Ascending aorta (tissue), 2 donors: ENCODE measurements at regions not wholly inside any gene's neighbourhood (a gene's known extent, or its start where the extent isn't known, plus 50 kb on each side); places are given as distances from the start of the nearest gene placed in this dataset.

Experiments
- DNase-seq, 2 donors: peaks; one replicate each; pipeline ENCODE4 v3.0.0-alpha.2; 2019; ENCODE audit warnings: low spot score in 2 of 2
- H3K27ac ChIP-seq, 2 donors: fragments of 200-600 bp; sonication (generic); one replicate each; pipeline ENCODE4 v1.5.1; 2016 to 2017; ENCODE audit warnings: mild to moderate bottlenecking in 1 of 2
- H3K27me3 ChIP-seq: fragments of 200-600 bp; sonication (generic); one replicate; pipeline ENCODE4 v1.5.1; 2017
- H3K36me3 ChIP-seq, 2 donors: fragments of 200-600 bp; sonication (generic); one replicate each; pipeline ENCODE4 v1.5.1; 2016
- H3K4me1 ChIP-seq, 2 donors: fragments of 200-600 bp; sonication (generic); one replicate each; pipeline ENCODE4 v1.5.1; 2016 to 2017; ENCODE audit warnings: mild to moderate bottlenecking in 1 of 2
- H3K4me3 ChIP-seq, 2 donors: fragments of 200-600 bp; sonication (generic); one replicate each; pipeline ENCODE4 v1.5.1; 2016 to 2017; ENCODE audit warnings: mild to moderate bottlenecking in 1 of 2
- H3K9me3 ChIP-seq, 2 donors: fragments of 200-600 bp; sonication (generic); one replicate each; pipeline ENCODE4 v1.5.1; 2016
- intact Hi-C: fragments of 100-400 bp; cut with DNase I; formaldehyde crosslinking; loops from one replicate; pipeline ENCODE4 v1.15.1; 2023
- TF ChIP-seq, protein P1 (sequence below), 3 experiments: fragments of 200-600 bp in 2 of 3; fragments of 450-650 bp in 1 of 3; sonication (generic) in 2 of 3; IDR thresholded peaks; one replicate each; pipeline ENCODE4 v1.5.1; 2016 to 2019; ENCODE audit warnings: antibody characterized with exemption in 3 of 3, mild to moderate bottlenecking in 1 of 3, moderate library complexity in 1 of 3

- Histone ChIP-seq H3K9me3 (no peaks in the 10 kb centered on the region), H3K27me3 (no peaks in the 10 kb centered on the region), H3K4me1 (no peaks in the 10 kb centered on the region), H3K4me3 (no peak overlapping the region), H3K36me3 (no peaks in the 10 kb centered on the region), H3K27ac (no peak overlapping the region)
- DNase-seq = peak in 1 of 2 donors; percentile 42
- TF ChIP-seq, protein P1, sequence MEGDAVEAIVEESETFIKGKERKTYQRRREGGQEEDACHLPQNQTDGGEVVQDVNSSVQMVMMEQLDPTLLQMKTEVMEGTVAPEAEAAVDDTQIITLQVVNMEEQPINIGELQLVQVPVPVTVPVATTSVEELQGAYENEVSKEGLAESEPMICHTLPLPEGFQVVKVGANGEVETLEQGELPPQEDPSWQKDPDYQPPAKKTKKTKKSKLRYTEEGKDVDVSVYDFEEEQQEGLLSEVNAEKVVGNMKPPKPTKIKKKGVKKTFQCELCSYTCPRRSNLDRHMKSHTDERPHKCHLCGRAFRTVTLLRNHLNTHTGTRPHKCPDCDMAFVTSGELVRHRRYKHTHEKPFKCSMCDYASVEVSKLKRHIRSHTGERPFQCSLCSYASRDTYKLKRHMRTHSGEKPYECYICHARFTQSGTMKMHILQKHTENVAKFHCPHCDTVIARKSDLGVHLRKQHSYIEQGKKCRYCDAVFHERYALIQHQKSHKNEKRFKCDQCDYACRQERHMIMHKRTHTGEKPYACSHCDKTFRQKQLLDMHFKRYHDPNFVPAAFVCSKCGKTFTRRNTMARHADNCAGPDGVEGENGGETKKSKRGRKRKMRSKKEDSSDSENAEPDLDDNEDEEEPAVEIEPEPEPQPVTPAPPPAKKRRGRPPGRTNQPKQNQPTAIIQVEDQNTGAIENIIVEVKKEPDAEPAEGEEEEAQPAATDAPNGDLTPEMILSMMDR (IDR thresholded peaks at IDR 0.05) = no peak
- intact Hi-C loops = no loop called here
These were observed 144.9 kb upstream of the C1orf174 start for GRCh38 chr1:4044967-4045366.

DNA sequence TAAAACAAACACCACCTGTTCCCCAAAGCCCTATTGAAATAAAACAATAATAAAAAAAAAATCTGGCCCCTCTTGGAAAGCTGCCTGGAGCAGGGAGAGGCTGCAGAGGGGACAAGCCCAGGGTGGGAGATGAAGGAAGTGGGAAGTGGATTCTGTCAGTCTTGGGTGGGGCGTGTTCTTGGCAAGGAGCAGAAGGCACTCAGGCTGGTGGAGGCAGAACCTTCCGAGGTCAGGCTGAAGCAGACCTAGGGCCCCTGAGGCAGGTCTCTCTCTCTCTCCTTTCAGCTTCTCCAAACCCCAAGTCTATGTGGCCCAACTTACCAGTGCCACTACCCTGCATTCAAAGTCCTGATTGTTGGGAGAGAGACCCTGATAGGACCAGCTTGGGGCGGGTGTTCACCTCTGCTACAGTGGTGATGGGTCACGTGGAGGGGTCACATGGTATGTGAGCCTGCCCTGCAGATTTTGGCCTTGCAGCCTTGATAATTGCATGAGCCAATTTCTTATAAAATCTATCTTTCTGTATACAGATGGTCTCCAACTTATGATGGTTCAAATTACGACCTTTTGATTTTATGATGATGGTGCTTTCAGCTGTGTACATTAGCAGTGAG is 145.4 kb upstream of the C1orf174 start:
- H3K27ac ChIP-seq = no peak overlapping the region
- intact Hi-C loops = no loop called here
- TF ChIP-seq, protein P1 (IDR thresholded peaks at IDR 0.05) = no peak
- no peak for DNase-seq
- H3K36me3 ChIP-seq = no peaks in the 10 kb centered on the region
- H3K9me3 ChIP-seq = no peaks in the 10 kb centered on the region
- no peaks in the 10 kb centered on the region for H3K4me1 ChIP-seq
- H3K4me3 ChIP-seq = no peak overlapping the region
- H3K27me3 ChIP-seq = no peaks in the 10 kb centered on the region

GRCh38 chr1:4046836-4047461 is 146.9 kb upstream of the C1orf174 start:
- H3K4me3 ChIP-seq = no peak overlapping the region
- no peak for DNase-seq
- TF ChIP-seq, protein P1 (IDR thresholded peaks at IDR 0.05) = no peak
- H3K4me1 ChIP-seq = no peaks in the 10 kb centered on the region
- intact Hi-C loops = no loop called here
- H3K36me3 ChIP-seq = no peaks in the 10 kb centered on the region
- H3K27me3 ChIP-seq = no peaks in the 10 kb centered on the region
- H3K27ac ChIP-seq = no peak overlapping the region
- H3K9me3 ChIP-seq = no peaks in the 10 kb centered on the region

GRCh38 chr1:4047666-4048065 is 147.6 kb upstream of the C1orf174 start:
- intact Hi-C loops = no loop called here
- Histone ChIP-seq H3K4me1 (no peaks in the 10 kb centered on the region), H3K27me3 (no peaks in the 10 kb centered on the region), H3K4me3 (no peak overlapping the region), H3K9me3 (no peaks in the 10 kb centered on the region), H3K27ac (no peak overlapping the region), H3K36me3 (no peaks in the 10 kb centered on the region)
- DNase-seq = no peak
- TF ChIP-seq, protein P1 (IDR thresholded peaks at IDR 0.05) = no peak

- H3K27me3 ChIP-seq = no peaks in the 10 kb centered on the region
- intact Hi-C loops = no loop called here
- no peak overlapping the region for H3K4me3 ChIP-seq
These were observed 148.0 kb upstream of the C1orf174 start for GRCh38 chr1:4048076-4048475.

More at GRCh38 chr1:4048076-4048475, 148.0 kb upstream of the C1orf174 start:
- TF ChIP-seq, protein P1 (IDR thresholded peaks at IDR 0.05) = no peak
- Histone ChIP-seq H3K27ac (no peak overlapping the region), H3K9me3 (no peaks in the 10 kb centered on the region), H3K4me1 (no peaks in the 10 kb centered on the region), H3K36me3 (no peaks in the 10 kb centered on the region)
- no peak for DNase-seq
